ENCODE measurements at regions not wholly inside any gene's neighbourhood (a gene's known extent, or its start where the extent isn't known, plus 50 kb on each side); places are given as distances from the start of the nearest gene placed in this dataset.

DNA sequence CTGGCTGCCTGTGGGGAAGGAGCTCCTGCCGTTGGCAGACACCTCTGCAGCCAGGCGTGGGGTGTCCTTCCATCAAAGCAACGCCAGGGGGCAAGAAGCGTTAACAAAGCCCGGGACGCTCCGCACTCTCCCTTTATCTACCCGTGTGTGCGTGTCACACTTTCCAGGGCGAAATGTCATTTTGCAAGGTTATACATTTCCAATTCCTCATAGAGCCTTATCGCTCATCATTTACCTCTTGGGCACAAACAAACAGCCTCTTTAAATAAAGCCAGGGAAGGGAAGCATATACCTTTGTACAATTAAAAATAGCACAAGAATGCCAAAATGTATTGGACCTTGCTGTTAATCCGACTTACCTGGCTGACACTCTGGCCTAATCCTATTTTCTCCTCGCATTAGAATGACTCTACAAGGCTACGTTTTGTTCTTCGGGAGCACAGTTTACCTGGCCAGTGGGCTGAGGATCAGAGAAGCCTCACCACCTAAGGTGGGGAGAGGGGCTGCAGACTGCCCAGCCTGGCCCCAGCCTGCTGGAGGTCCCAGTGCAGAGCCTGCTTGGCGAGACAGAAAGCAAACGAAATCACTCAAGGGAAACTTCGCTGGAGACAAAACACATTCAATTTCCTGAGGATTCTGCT is 77.6 kb upstream of the EN2 start:
- TF ChIP-seq, protein P1, sequence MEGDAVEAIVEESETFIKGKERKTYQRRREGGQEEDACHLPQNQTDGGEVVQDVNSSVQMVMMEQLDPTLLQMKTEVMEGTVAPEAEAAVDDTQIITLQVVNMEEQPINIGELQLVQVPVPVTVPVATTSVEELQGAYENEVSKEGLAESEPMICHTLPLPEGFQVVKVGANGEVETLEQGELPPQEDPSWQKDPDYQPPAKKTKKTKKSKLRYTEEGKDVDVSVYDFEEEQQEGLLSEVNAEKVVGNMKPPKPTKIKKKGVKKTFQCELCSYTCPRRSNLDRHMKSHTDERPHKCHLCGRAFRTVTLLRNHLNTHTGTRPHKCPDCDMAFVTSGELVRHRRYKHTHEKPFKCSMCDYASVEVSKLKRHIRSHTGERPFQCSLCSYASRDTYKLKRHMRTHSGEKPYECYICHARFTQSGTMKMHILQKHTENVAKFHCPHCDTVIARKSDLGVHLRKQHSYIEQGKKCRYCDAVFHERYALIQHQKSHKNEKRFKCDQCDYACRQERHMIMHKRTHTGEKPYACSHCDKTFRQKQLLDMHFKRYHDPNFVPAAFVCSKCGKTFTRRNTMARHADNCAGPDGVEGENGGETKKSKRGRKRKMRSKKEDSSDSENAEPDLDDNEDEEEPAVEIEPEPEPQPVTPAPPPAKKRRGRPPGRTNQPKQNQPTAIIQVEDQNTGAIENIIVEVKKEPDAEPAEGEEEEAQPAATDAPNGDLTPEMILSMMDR (IDR thresholded peaks at IDR 0.05; ENCODE audit: low read depth, low read length), result peak; percentile 97
- TF ChIP-seq, protein P2, sequence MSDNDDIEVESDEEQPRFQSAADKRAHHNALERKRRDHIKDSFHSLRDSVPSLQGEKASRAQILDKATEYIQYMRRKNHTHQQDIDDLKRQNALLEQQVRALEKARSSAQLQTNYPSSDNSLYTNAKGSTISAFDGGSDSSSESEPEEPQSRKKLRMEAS (IDR thresholded peaks at IDR 0.05; ENCODE audit: low read depth, low read length), result peak; percentile 76
- TF ChIP-seq POLR2A (IDR thresholded peaks at IDR 0.05; ENCODE audit: extremely low read depth, insufficient read length), result no peak
- peak; percentile 69 for TF ChIP-seq MYC (IDR thresholded peaks at IDR 0.05; ENCODE audit: low read depth, low read length)

Measured in NB4 (cell line).